ENCODE measurements at regions not wholly inside any gene's neighbourhood (a gene's known extent, or its start where the extent isn't known, plus 50 kb on each side); places are given as distances from the start of the nearest gene placed in this dataset.

DNA sequence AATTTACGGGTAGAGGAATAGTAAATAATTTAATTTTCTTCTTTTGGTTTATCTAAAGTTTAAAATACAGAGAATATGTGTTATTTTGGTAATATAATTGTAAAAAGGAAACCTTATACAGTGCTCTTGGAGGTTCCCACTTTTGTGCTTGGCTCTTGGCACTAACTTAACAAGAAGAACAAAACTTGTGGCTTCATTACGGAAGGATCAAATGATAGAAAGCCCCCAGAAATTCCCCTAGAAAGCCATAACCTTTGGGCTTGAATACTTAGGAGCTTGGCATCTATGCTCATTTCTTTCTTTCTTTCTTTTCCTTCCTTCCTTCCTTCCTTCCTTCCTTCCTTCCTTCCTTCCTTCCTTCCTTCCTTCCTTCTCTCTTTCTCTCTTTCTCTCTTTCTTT, 197.5 kb downstream of the SOX2 start:
- H3K27ac ChIP-seq (ENCODE audit: low read depth, low read length) = no peak overlapping the region
- ChIA-PET POLR2A (no interaction called here), CTCF (no interaction called here)
- H3K9me3 ChIP-seq (ENCODE audit: control insufficient read depth, insufficient read depth, low read length) = peaks cover 25% of the 10 kb centered on the region
- no peak for DNase-seq (ENCODE audit: low read depth, low spot score)
- no peak overlapping the region for H3K4me3 ChIP-seq (ENCODE audit: low read depth, low read length)
- no peaks in the 10 kb centered on the region for H3K27me3 ChIP-seq (ENCODE audit: control insufficient read depth, insufficient read depth, low read length)
- TF ChIP-seq, protein P1, sequence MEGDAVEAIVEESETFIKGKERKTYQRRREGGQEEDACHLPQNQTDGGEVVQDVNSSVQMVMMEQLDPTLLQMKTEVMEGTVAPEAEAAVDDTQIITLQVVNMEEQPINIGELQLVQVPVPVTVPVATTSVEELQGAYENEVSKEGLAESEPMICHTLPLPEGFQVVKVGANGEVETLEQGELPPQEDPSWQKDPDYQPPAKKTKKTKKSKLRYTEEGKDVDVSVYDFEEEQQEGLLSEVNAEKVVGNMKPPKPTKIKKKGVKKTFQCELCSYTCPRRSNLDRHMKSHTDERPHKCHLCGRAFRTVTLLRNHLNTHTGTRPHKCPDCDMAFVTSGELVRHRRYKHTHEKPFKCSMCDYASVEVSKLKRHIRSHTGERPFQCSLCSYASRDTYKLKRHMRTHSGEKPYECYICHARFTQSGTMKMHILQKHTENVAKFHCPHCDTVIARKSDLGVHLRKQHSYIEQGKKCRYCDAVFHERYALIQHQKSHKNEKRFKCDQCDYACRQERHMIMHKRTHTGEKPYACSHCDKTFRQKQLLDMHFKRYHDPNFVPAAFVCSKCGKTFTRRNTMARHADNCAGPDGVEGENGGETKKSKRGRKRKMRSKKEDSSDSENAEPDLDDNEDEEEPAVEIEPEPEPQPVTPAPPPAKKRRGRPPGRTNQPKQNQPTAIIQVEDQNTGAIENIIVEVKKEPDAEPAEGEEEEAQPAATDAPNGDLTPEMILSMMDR (IDR thresholded peaks at IDR 0.05; ENCODE audit: low read depth, low read length) = no peak

DNA sequence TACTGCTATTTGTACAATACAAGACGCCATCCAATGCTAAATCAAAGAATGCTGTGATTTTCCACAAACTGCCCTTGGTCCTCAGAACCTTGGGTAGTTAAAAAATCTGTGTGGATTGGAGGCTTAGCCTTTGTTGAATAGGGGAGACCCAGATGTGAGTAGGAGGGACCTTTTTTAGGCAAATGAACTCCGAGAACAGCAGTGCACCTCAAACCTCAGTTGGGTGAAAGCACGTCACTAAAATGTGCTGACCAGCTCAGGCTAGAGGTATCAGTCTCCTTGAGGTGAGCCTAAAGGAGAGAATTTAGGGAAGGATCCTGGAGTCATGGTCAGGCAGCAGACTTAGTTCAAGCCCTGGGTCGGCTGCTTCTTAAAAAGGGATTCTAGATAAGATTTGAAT, 200.7 kb downstream of the SOX2 start:
- POLR2A ChIA-PET = no interaction called here
- CTCF ChIA-PET = no interaction called here

DNA sequence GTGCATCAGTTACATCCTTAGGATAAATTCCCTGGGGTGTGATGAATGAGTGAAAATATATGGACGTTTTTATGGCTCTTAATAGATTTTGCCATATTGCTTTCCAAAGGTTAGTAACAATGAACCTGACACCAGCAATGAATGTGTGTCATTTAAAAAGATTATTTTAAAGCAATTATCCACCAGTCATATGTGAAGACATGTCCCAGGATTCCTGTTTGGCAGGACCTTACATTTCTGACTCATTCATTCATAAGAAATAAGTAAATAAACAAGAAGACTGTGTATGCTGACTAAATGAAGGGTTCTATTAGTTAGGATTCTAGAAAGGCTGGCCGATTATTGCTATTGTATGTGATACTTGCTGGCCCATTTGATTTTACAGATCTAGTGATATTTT, 201.5 kb downstream of the SOX2 start:
- H3K9me3 ChIP-seq (ENCODE audit: control insufficient read depth, insufficient read depth, low read length) = peaks cover 19% of the 10 kb centered on the region
- no peak for DNase-seq (ENCODE audit: low read depth, low spot score)

More for the DNA sequence above, 200.7 kb downstream of the SOX2 start:
- TF ChIP-seq, protein P1 (IDR thresholded peaks at IDR 0.05; ENCODE audit: low read depth, low read length) = no peak
- Histone ChIP-seq H3K9me3 (ENCODE audit: control insufficient read depth, insufficient read depth, low read length) (peaks cover 19% of the 10 kb centered on the region), H3K4me3 (ENCODE audit: low read depth, low read length) (no peak overlapping the region), H3K27me3 (ENCODE audit: control insufficient read depth, insufficient read depth, low read length) (no peaks in the 10 kb centered on the region), H3K27ac (ENCODE audit: low read depth, low read length) (no peak overlapping the region)
- no peak for DNase-seq (ENCODE audit: low read depth, low spot score)

DNA sequence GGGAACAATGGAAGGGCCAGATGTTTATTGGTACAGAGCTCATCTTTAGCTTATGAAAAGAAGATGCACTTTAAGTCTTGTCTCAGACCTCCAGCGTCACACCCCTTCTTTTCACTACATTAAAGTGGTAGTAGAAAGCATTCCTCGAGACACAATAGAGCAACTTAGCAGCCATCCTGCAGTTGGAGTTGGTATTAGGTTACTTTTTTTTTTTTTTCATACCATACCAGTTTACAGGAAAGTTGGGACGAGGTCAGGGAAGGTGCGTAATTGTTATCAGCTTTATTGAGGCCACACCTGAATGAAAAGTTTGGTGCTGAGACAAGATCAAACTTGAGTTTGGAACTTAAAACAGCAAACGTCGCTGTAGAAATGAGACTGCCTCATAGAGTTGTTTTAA, 203.8 kb downstream of the SOX2 start:
- ChIA-PET CTCF (no interaction called here), POLR2A (no interaction called here)
- TF ChIP-seq, protein P1 (IDR thresholded peaks at IDR 0.05; ENCODE audit: low read depth, low read length) = no peak
- Histone ChIP-seq H3K27me3 (ENCODE audit: control insufficient read depth, insufficient read depth, low read length) (no peaks in the 10 kb centered on the region), H3K9me3 (ENCODE audit: control insufficient read depth, insufficient read depth, low read length) (peaks cover 12% of the 10 kb centered on the region), H3K27ac (ENCODE audit: low read depth, low read length) (no peak overlapping the region), H3K4me3 (ENCODE audit: low read depth, low read length) (no peak overlapping the region)
- DNase-seq (ENCODE audit: low read depth, low spot score) = no peak

More for the DNA sequence above, 201.5 kb downstream of the SOX2 start:
- ChIA-PET POLR2A (no interaction called here), CTCF (no interaction called here)
- TF ChIP-seq, protein P1 (IDR thresholded peaks at IDR 0.05; ENCODE audit: low read depth, low read length) = no peak
- Histone ChIP-seq H3K27ac (ENCODE audit: low read depth, low read length) (no peak overlapping the region), H3K27me3 (ENCODE audit: control insufficient read depth, insufficient read depth, low read length) (no peaks in the 10 kb centered on the region), H3K4me3 (ENCODE audit: low read depth, low read length) (no peak overlapping the region)

DNA sequence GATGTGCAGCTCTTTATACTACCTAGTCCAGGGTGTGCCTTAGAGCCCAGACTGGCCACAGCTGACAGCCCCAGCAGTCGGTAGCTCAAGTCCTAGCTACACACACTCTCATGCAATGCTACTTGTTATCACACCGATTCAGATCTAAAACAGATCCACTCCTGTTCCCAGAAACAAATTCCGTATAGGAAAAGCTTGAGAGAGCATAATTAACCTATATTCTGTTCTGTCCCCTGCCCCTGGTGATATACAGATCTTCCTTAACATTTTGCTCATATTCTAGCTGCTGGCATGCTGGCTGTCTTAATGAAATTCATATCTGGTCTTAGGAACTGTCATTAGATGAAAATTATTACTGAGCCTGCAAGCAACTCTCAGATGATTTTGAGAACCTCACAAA, 204.3 kb downstream of the SOX2 start:
- H3K27ac ChIP-seq (ENCODE audit: low read depth, low read length) = no peak overlapping the region
- POLR2A ChIA-PET = no interaction called here
- no peaks in the 10 kb centered on the region for H3K27me3 ChIP-seq (ENCODE audit: control insufficient read depth, insufficient read depth, low read length)
- no peak for DNase-seq (ENCODE audit: low read depth, low spot score)
- H3K9me3 ChIP-seq (ENCODE audit: control insufficient read depth, insufficient read depth, low read length) = peaks cover 9% of the 10 kb centered on the region
- TF ChIP-seq, protein P1 (IDR thresholded peaks at IDR 0.05; ENCODE audit: low read depth, low read length) = no peak
- CTCF ChIA-PET = no interaction called here
- no peak overlapping the region for H3K4me3 ChIP-seq (ENCODE audit: low read depth, low read length)
